Loucy (cell line): ENCODE measurements at regions not wholly inside any gene's neighbourhood (a gene's known extent, or its start where the extent isn't known, plus 50 kb on each side); places are given as distances from the start of the nearest gene placed in this dataset.

Experiments used
- H2AFZ ChIP-seq: fragments of 200-600 bp; sonication (generic); 2 replicates; pipeline ENCODE4 v1.6.0; 2016; ENCODE audit warnings: antibody characterized with exemption, mild to moderate bottlenecking, low read length, moderate library complexity
- H3F3A ChIP-seq: fragments of 200-600 bp; 2 replicates; pipeline ENCODE4 v1.6.0; 2016; ENCODE audit warnings: antibody characterized with exemption, low read depth, mild to moderate bottlenecking
- H3K27me3 ChIP-seq: fragments of 200-600 bp; sonication (generic); 2 replicates; pipeline ENCODE4 v1.6.1; 2014; ENCODE audit warnings: low read length, mild to moderate bottlenecking; ENCODE audit not compliant: insufficient read depth, poor library complexity, severe bottlenecking
- H3K36me3 ChIP-seq: fragments of 200-600 bp; sonication (generic); 2 replicates; pipeline ENCODE4 v1.6.1; 2016; ENCODE audit warnings: low read length; ENCODE audit not compliant: insufficient read depth
- H3K4me1 ChIP-seq: fragments of 200-600 bp; sonication (generic); 2 replicates; pipeline ENCODE4 v1.5.1; 2014; ENCODE audit warnings: low read length, mild to moderate bottlenecking; ENCODE audit not compliant: insufficient read depth, poor library complexity, severe bottlenecking
- H3K4me2 ChIP-seq: fragments of 200-600 bp; sonication (generic); 2 replicates; pipeline ENCODE4 v1.6.0; 2014; ENCODE audit warnings: antibody characterized with exemption, low read length, low read depth, mild to moderate bottlenecking; ENCODE audit not compliant: poor library complexity, severe bottlenecking
- H3K4me3 ChIP-seq: fragments of 200-600 bp; sonication (generic); 2 replicates; pipeline ENCODE4 v1.5.1; 2014; ENCODE audit warnings: low read length, mild to moderate bottlenecking, mixed read lengths; ENCODE audit not compliant: poor library complexity, severe bottlenecking
- H3K79me2 ChIP-seq: fragments of 200-600 bp; sonication (generic); 2 replicates; pipeline ENCODE4 v1.6.1; 2014; ENCODE audit warnings: low read length; ENCODE audit not compliant: insufficient read depth
- H3K9ac ChIP-seq: fragments of 200-600 bp; sonication (generic); 2 replicates; pipeline ENCODE4 v1.6.0; 2014; ENCODE audit warnings: mild to moderate bottlenecking, low read depth, low read length, moderate library complexity; ENCODE audit not compliant: poor library complexity, severe bottlenecking
- H3K9me2 ChIP-seq: fragments of 200-600 bp; sonication (generic); replicated peaks from 2 replicates; pipeline ENCODE4 v1.6.1; 2016; ENCODE audit warnings: low read depth, low read length, mixed read lengths
- H3K9me3 ChIP-seq: fragments of 200-600 bp; sonication (generic); 2 replicates; pipeline ENCODE4 v1.6.1; 2014; ENCODE audit warnings: mild to moderate bottlenecking, antibody characterized with exemption, low read length, low read depth; ENCODE audit not compliant: insufficient read depth
- H4K20me1 ChIP-seq: fragments of 200-600 bp; sonication (generic); 2 replicates; pipeline ENCODE4 v1.6.0; 2014; ENCODE audit warnings: antibody characterized with exemption, low read length, mild to moderate bottlenecking; ENCODE audit not compliant: insufficient read depth, poor library complexity, severe bottlenecking
- EZH2phosphoT487 ChIP-seq: fragments of 200-600 bp; IDR thresholded peaks from 2 replicates; pipeline ENCODE4 v1.6.1; 2018; ENCODE audit warnings: antibody characterized with exemption, mild to moderate bottlenecking, moderate library complexity, borderline replicate concordance
- TF ChIP-seq, protein P1 (sequence below): fragments of 200-600 bp; sonication (generic); conservative IDR thresholded peaks from 2 replicates; pipeline ENCODE4 v1.5.1; 2014; ENCODE audit warnings: mild to moderate bottlenecking, antibody characterized with exemption, low read length

DNA sequence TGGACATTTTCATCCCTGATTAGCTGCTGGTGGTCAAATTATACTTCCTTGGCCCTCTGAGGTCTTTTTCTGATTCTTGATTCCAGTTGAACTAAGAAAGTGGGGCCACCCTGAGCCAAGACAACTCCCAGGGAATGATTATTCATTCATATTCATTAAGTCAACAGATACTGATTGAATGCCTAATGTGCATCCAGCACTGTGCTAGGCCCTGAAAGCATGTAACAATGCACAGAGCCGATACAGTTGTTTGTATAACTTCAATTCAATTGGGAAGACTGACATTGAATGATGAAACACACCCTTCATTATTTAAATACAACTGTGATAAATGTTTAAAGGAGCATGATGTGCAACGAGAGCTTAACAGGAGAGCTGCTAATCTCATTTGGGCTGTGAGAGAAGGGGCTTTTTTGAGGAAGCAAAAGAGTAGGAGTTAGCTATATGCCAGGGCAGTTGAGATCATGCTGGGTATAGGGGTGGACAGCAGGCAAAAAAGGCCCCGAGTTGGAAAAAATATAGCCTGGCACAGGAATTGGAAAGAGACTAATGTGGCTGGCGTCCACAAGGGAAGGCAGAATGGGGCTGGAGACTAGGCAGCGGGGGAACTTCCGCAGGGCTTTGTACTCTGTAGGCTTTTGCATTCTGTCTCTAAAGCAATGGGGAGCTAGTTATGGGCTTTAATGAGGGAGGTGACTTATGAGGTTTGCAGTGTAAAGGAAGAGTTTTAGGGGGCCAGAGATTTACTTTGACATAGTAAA is 57.2 kb upstream of the ACVR1 start:
- TF ChIP-seq, protein P1, sequence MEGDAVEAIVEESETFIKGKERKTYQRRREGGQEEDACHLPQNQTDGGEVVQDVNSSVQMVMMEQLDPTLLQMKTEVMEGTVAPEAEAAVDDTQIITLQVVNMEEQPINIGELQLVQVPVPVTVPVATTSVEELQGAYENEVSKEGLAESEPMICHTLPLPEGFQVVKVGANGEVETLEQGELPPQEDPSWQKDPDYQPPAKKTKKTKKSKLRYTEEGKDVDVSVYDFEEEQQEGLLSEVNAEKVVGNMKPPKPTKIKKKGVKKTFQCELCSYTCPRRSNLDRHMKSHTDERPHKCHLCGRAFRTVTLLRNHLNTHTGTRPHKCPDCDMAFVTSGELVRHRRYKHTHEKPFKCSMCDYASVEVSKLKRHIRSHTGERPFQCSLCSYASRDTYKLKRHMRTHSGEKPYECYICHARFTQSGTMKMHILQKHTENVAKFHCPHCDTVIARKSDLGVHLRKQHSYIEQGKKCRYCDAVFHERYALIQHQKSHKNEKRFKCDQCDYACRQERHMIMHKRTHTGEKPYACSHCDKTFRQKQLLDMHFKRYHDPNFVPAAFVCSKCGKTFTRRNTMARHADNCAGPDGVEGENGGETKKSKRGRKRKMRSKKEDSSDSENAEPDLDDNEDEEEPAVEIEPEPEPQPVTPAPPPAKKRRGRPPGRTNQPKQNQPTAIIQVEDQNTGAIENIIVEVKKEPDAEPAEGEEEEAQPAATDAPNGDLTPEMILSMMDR: no peak
- TF ChIP-seq EZH2phosphoT487: no peak
- Histone ChIP-seq H3K9me3 (no peaks in the 10 kb centered on the region), H3K4me2 (no peak overlapping the region), H3F3A (no peaks in the 10 kb centered on the region), H2AFZ (no peak overlapping the region), H3K4me3 (no peak overlapping the region), H3K9me2 (no peaks in the 10 kb centered on the region), H4K20me1 (no peaks in the 10 kb centered on the region), H3K79me2 (no peaks in the 10 kb centered on the region), H3K9ac (no peak overlapping the region), H3K4me1 (no peaks in the 10 kb centered on the region), H3K27me3 (no peaks in the 10 kb centered on the region), H3K36me3 (no peaks in the 10 kb centered on the region)

DNA sequence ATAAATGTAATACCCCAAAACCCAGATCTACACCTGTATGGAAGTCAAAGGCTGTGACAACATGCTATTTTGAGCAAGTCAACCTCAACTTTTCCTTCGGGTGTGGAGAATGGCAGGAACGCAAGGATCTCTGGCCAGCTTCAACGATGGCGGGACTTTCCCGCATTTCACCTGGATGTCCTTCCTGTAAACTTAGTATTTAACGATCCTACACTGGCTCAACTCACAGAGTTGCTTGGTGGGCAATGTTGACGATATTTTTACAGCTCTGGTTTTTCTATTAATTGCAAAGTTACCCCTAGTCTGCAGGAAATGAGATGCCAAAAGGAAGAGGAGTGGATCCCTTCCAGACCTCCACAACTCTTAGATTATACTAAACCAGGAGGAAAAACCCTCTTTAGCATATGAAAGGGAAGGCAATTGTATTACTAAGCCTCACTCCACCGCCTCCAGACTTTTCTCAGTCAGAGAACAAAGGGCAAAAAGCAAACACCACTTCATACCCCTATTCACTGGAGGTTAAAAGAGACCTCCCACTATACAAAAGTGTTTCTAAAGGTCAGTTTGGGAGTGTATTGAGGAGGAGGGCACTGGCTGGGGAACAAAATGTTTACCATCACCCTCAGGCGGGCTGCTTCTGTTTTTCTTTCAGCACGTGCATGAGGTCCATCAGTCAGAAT is 56.5 kb upstream of the ACVR1 start:
- Histone ChIP-seq H3K4me1 (no peaks in the 10 kb centered on the region), H3K27me3 (no peaks in the 10 kb centered on the region)
- no peak for TF ChIP-seq EZH2phosphoT487
- TF ChIP-seq, protein P1: no peak

DNA sequence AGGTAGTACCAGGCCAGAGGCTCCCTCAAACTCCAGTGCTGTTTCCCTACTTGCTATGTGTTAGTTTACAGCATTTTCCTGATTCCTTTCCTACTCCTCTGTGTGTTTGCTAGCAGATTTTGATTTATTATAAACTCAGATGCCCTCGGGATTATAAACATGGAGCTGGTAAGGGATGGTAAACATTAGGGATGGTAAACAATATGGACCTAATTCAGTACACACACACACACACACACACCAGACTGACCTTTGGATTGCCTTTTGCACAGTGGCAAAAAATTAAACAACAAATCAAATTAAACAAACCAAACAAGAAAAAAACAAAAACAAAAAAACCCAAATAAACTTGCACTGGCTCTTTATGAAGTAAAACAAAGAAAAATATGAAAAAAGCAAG is 55.4 kb upstream of the ACVR1 start:
- Histone ChIP-seq H3K4me3 (no peak overlapping the region), H3K9me3 (no peaks in the 10 kb centered on the region), H3K79me2 (no peaks in the 10 kb centered on the region), H3K9me2 (no peaks in the 10 kb centered on the region), H2AFZ (no peak overlapping the region), H3F3A (no peaks in the 10 kb centered on the region), H3K36me3 (no peaks in the 10 kb centered on the region), H3K4me1 (no peaks in the 10 kb centered on the region), H3K4me2 (no peak overlapping the region), H4K20me1 (no peaks in the 10 kb centered on the region), H3K9ac (no peak overlapping the region), H3K27me3 (no peaks in the 10 kb centered on the region)
- no peak for TF ChIP-seq EZH2phosphoT487
- TF ChIP-seq, protein P1: no peak

More for the DNA sequence above, 56.5 kb upstream of the ACVR1 start:
- H3K9me3 ChIP-seq: no peaks in the 10 kb centered on the region
- no peaks in the 10 kb centered on the region for H3F3A ChIP-seq
- no peak overlapping the region for H3K9ac ChIP-seq
- no peaks in the 10 kb centered on the region for H3K9me2 ChIP-seq
- H3K4me2 ChIP-seq: no peak overlapping the region
- no peaks in the 10 kb centered on the region for H3K79me2 ChIP-seq
- H2AFZ ChIP-seq: no peak overlapping the region
- H4K20me1 ChIP-seq: no peaks in the 10 kb centered on the region
- H3K4me3 ChIP-seq: no peak overlapping the region
- H3K36me3 ChIP-seq: no peaks in the 10 kb centered on the region
